IMR-90 (cell line): ENCODE measurements at regions not wholly inside any gene's neighbourhood (a gene's known extent, or its start where the extent isn't known, plus 50 kb on each side); places are given as distances from the start of the nearest gene placed in this dataset.
A peak's percentile ranks its signal among the peaks of the same experiment; 100 is the strongest.

Experiments
- ATAC-seq: fragments of 200-7000 bp; cut with Tn5 transposase; 2 replicates; pipeline ENCODE4 v1.9.1; 2020; ENCODE audit warnings: low read depth, mild to moderate bottlenecking, moderate library complexity
- BruUV-seq: library from RNA; stranded (reverse); fragments of 400-500 nt; replicated peaks from 2 replicates; lab custom pipeline; 2021; lab: Mats Ljungman, UMichigan
- CTCF ChIA-PET: fragments of 300-600 bp; formaldehyde crosslinking; extraction: SDS; loops from one replicate; lab custom pipeline; 2021; ENCODE audit warnings: antibody characterized with exemption; lab: Yijun Ruan, JAX
- POLR2A ChIA-PET: fragments of 300-600 bp; sonication (Branson Sonifier 250); formaldehyde crosslinking; loops from one replicate; lab custom pipeline; 2022; ENCODE audit warnings: antibody characterized with exemption; ENCODE audit not compliant: unreplicated experiment; lab: Charles Lee
- DNase-seq: peaks from one replicate; pipeline ENCODE4 v3.0.0; 2013
- H2AFZ ChIP-seq: replicated peaks from 2 replicates; pipeline ENCODE3; 2013; ENCODE audit warnings: low read length, mild to moderate bottlenecking; ENCODE audit not compliant: poor library complexity
- H2AK5ac ChIP-seq: 2 replicates; pipeline ENCODE4 v1.6.1; 2013; ENCODE audit warnings: low read depth, low read length, inconsistent platforms
- H2AK9ac ChIP-seq: replicated peaks from 2 replicates; pipeline ENCODE3; 2013; ENCODE audit warnings: mild to moderate bottlenecking, low read depth, low read length, moderate library complexity; ENCODE audit not compliant: poor library complexity
- H2BK120ac ChIP-seq: 2 replicates; pipeline ENCODE4 v1.6.1; 2013; ENCODE audit warnings: low read depth, low read length, inconsistent platforms
- H2BK15ac ChIP-seq: 3 replicates; pipeline ENCODE4 v1.6.1; 2013; ENCODE audit warnings: low read depth, low read length, inconsistent platforms
- H2BK20ac ChIP-seq: 2 replicates; pipeline ENCODE4 v1.6.1; 2013; ENCODE audit warnings: low read depth, mild to moderate bottlenecking, inconsistent platforms, low read length, moderate library complexity
- H2BK5ac ChIP-seq: 2 replicates; pipeline ENCODE4 v1.6.1; 2013; ENCODE audit warnings: mild to moderate bottlenecking, low read depth, low read length, inconsistent platforms; ENCODE audit not compliant: poor library complexity, severe bottlenecking
- H3K14ac ChIP-seq: replicated peaks from 2 replicates; pipeline ENCODE4 v1.6.1; 2013; ENCODE audit warnings: low read depth, low read length, inconsistent platforms
- H3K18ac ChIP-seq: 2 replicates; pipeline ENCODE4 v1.6.1; 2013; ENCODE audit warnings: low read depth, low read length, control low read depth
- H3K23ac ChIP-seq: 2 replicates; pipeline ENCODE4 v1.6.1; 2013; ENCODE audit warnings: low read depth, low read length, inconsistent platforms
- H3K27ac ChIP-seq: 2 replicates; pipeline ENCODE4 v1.5.1; 2013; ENCODE audit warnings: mild to moderate bottlenecking, control low read depth, low read length; ENCODE audit not compliant: insufficient read depth
- H3K27me3 ChIP-seq: 2 replicates; pipeline ENCODE4 v1.6.1; 2013; ENCODE audit warnings: low read length; ENCODE audit not compliant: control insufficient read depth, insufficient read depth
- H3K36me3 ChIP-seq: 2 replicates; pipeline ENCODE4 v1.6.1; 2013; ENCODE audit warnings: low read length, mixed read lengths; ENCODE audit not compliant: control insufficient read depth, insufficient read depth
- H3K4ac ChIP-seq: 2 replicates; pipeline ENCODE4 v1.6.1; 2013; ENCODE audit warnings: low read depth, low read length, inconsistent platforms
- H3K4me1 ChIP-seq: 2 replicates; pipeline ENCODE4 v1.6.1; 2013; ENCODE audit warnings: low read length, mixed read lengths; ENCODE audit not compliant: control insufficient read depth, insufficient read depth
- H3K4me2 ChIP-seq: 2 replicates; pipeline ENCODE4 v1.6.1; 2013; ENCODE audit warnings: low read depth, mild to moderate bottlenecking, control low read depth, low read length, moderate library complexity
- H3K4me3 ChIP-seq: 2 replicates; pipeline ENCODE4 v1.5.1; 2013; ENCODE audit warnings: low read depth, mild to moderate bottlenecking, control low read depth, low read length, moderate library complexity; ENCODE audit not compliant: insufficient read depth
- H3K56ac ChIP-seq: 2 replicates; pipeline ENCODE4 v1.6.1; 2013; ENCODE audit warnings: low read length, inconsistent platforms; ENCODE audit not compliant: insufficient read depth; ENCODE audit errors: extremely low read depth
- H3K79me1 ChIP-seq, 2 experiments: 2 replicates each; pipeline ENCODE4 v1.6.1; 2013; ENCODE audit warnings: low read length in 2 of 2, inconsistent platforms in 1 of 2, low read depth in 1 of 2
- H3K9ac ChIP-seq: 2 replicates; pipeline ENCODE4 v1.6.1; 2013; ENCODE audit warnings: low read depth, low read length, control low read depth
- H3K9me1 ChIP-seq: 2 replicates; pipeline ENCODE4 v1.6.1; 2013; ENCODE audit warnings: low read length, inconsistent platforms; ENCODE audit not compliant: insufficient read depth
- H3K9me3 ChIP-seq: 2 replicates; pipeline ENCODE4 v1.6.1; 2013; ENCODE audit warnings: low read length; ENCODE audit not compliant: control insufficient read depth, insufficient read depth
- H4K20me1 ChIP-seq: 2 replicates; pipeline ENCODE4 v1.6.1; 2013; ENCODE audit warnings: low read length, inconsistent platforms; ENCODE audit not compliant: insufficient read depth
- H4K5ac ChIP-seq: 2 replicates; pipeline ENCODE4 v1.6.1; 2013; ENCODE audit warnings: mild to moderate bottlenecking, low read depth, low read length, control low read depth
- H4K8ac ChIP-seq, 2 experiments: 2 replicates each; pipeline ENCODE4 v1.6.1; 2013; ENCODE audit warnings: low read depth in 2 of 2, low read length in 2 of 2, control low read depth in 1 of 2, inconsistent platforms in 1 of 2
- H4K91ac ChIP-seq: 2 replicates; pipeline ENCODE4 v1.6.1; 2013; ENCODE audit warnings: low read depth, low read length, inconsistent platforms; ENCODE audit not compliant: insufficient read depth
- CEBPB ChIP-seq: IDR thresholded peaks from 2 replicates; pipeline ENCODE4 v1.6.1; 2012; ENCODE audit warnings: low read depth, low read length, improper control_type of control experiment
- ELK1 ChIP-seq: fragments of 150-350 bp; IDR thresholded peaks from 2 replicates; pipeline ENCODE4 v1.6.1; 2016; ENCODE audit warnings: low read depth, mild to moderate bottlenecking, low read length, moderate library complexity, borderline replicate concordance
- MAFK ChIP-seq: IDR thresholded peaks from 2 replicates; pipeline ENCODE4 v1.6.1; 2012; ENCODE audit warnings: low read depth, low read length, improper control_type of control experiment
- MAZ ChIP-seq: IDR thresholded peaks from 2 replicates; pipeline ENCODE4 v1.6.1; 2012; ENCODE audit warnings: low read depth, mild to moderate bottlenecking, low read length, improper control_type of control experiment, moderate library complexity, borderline replicate concordance
- SMC3 ChIP-seq: fragments of 150-350 bp; IDR thresholded peaks from 2 replicates; pipeline ENCODE4 v1.6.1; 2016; ENCODE audit warnings: low read depth, mild to moderate bottlenecking, antibody characterized with exemption, low read length, moderate library complexity
- WGBS, 2 experiments: methylation state at CpG; one replicate each; pipeline versions ENCODE4 v1.1.5 to v1.1.7; 2013; ENCODE audit warnings: missing lambda C conversion rate in 2 of 2; ENCODE audit not compliant: insufficient read length in 1 of 2; ENCODE audit errors: extremely low coverage in 2 of 2; 5-methylcytosine and 5-hydroxymethylcytosine counted together
- dilution Hi-C: fragments of 300-500 bp; cut with HindIII; formaldehyde crosslinking; loops from one replicate; pipeline ENCODE4 v1.14.3; 2018; ENCODE audit warnings: low sequenced_read_pairs; ENCODE audit not compliant: unreplicated experiment
- in situ Hi-C: fragments of 300-500 bp; cut with MboI; formaldehyde crosslinking; loops from 3 replicates; pipeline ENCODE4 v1.14.3; 2019; ENCODE audit warnings: low sequenced_read_pairs, inconsistent platforms, mixed read lengths
- intact Hi-C: fragments of 100-400 bp; cut with micrococcal nuclease; formaldehyde crosslinking; loops from 2 replicates; pipeline ENCODE4 v1.10.0; 2022
- TF ChIP-seq, protein P1 (sequence below): conservative IDR thresholded peaks from 2 replicates; pipeline ENCODE4 v1.5.1; 2012; ENCODE audit warnings: mild to moderate bottlenecking, low read depth, low read length, improper control_type of control experiment

GRCh38 chr3:27596334-27596841, 112.2 kb upstream of the SLC4A7 start:
- no peak overlapping the region for H2BK15ac ChIP-seq
- H3K56ac ChIP-seq: no peak overlapping the region
- DNase-seq (peak; percentile 54), ATAC-seq (peak; percentile 59)
- peaks cover 4% of the 10 kb centered on the region; the same call in 1 of the 2 replicates for H3K4me1 ChIP-seq
- no peaks in the 10 kb centered on the region for H3K9me3 ChIP-seq
- ChIA-PET CTCF (no interaction called here), POLR2A (no interaction called here)
- TF ChIP-seq ELK1 (no peak), SMC3 (no peak), MAZ (no peak), CEBPB (no peak), MAFK (no peak)
- TF ChIP-seq, protein P1, sequence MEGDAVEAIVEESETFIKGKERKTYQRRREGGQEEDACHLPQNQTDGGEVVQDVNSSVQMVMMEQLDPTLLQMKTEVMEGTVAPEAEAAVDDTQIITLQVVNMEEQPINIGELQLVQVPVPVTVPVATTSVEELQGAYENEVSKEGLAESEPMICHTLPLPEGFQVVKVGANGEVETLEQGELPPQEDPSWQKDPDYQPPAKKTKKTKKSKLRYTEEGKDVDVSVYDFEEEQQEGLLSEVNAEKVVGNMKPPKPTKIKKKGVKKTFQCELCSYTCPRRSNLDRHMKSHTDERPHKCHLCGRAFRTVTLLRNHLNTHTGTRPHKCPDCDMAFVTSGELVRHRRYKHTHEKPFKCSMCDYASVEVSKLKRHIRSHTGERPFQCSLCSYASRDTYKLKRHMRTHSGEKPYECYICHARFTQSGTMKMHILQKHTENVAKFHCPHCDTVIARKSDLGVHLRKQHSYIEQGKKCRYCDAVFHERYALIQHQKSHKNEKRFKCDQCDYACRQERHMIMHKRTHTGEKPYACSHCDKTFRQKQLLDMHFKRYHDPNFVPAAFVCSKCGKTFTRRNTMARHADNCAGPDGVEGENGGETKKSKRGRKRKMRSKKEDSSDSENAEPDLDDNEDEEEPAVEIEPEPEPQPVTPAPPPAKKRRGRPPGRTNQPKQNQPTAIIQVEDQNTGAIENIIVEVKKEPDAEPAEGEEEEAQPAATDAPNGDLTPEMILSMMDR: no peak
- H3K23ac ChIP-seq: no peak overlapping the region
- no peaks in the 10 kb centered on the region for H3K36me3 ChIP-seq
- 0 out of 2 replicates have a peak overlapping the region, but pooled peaks have one; percentile 6 for H3K4ac ChIP-seq
- H4K20me1 ChIP-seq: no peaks in the 10 kb centered on the region
- no peak overlapping the region for H3K9ac ChIP-seq
- no peaks in the 10 kb centered on the region for H3K79me1 ChIP-seq
- no peak overlapping the region; the same call in 1 of the 2 replicates for H2BK120ac ChIP-seq
- no TSS peak for BruUV-seq
- H2AFZ ChIP-seq: no peak overlapping the region
- dilution Hi-C loops (no loop called here), intact Hi-C loops (no loop called here), in situ Hi-C loops (no loop called here)
- no peak overlapping the region for H3K4me2 ChIP-seq
- H3K27ac ChIP-seq: no peak overlapping the region
- H3K9me1 ChIP-seq: peaks cover 6% of the 10 kb centered on the region
- H3K18ac ChIP-seq: 0 out of 2 replicates have a peak overlapping the region, but pooled peaks have one; percentile 21
- H3K4me3 ChIP-seq: no peak overlapping the region
- WGBS, 2 experiments: no CpG with 5 or more reads among the region's 3 CpGs
- H3K14ac ChIP-seq: peak overlapping the region; percentile 12; the same call in 1 of the 2 replicates
- H2AK5ac ChIP-seq: no peak overlapping the region
- H4K8ac ChIP-seq: peak overlapping the region in 1 of 2 experiments; percentile 6; a peak in 1 of 4 replicates
- peak overlapping the region; percentile 31; the same call in 1 of the 2 replicates for H2BK20ac ChIP-seq
- H4K91ac ChIP-seq: no peak overlapping the region
- H3K27me3 ChIP-seq: no peaks in the 10 kb centered on the region
- no peak overlapping the region for H2AK9ac ChIP-seq
- H2BK5ac ChIP-seq: peak overlapping the region; percentile 47
- no peak overlapping the region for H4K5ac ChIP-seq
